Fibroblast of the aortic adventitia (primary cell): ENCODE measurements at regions not wholly inside any gene's neighbourhood (a gene's known extent, or its start where the extent isn't known, plus 50 kb on each side); places are given as distances from the start of the nearest gene placed in this dataset.

ENCODE experiments used
- DNase-seq: peaks from one replicate; pipeline ENCODE4 v3.0.0-alpha.2; 2010; ENCODE audit warnings: low read depth
- H3K4me3 ChIP-seq: 2 replicates; pipeline ENCODE4 v1.5.1; 2011; ENCODE audit warnings: low read depth, mild to moderate bottlenecking, control low read depth, low read length, moderate library complexity
- CTCF ChIP-seq: IDR thresholded peaks from 2 replicates; pipeline ENCODE4 v1.5.1; 2011; ENCODE audit warnings: mild to moderate bottlenecking, low read length, control low read depth, inconsistent platforms; ENCODE audit not compliant: insufficient read depth

GRCh38 chr16:63188086-63188771, 1152.0 kb upstream of the CDH8 start:
- TF ChIP-seq CTCF: no peak
- no peak for DNase-seq

GRCh38 chr16:63187638-63188037, 1151.4 kb upstream of the CDH8 start:
- no peak for TF ChIP-seq CTCF
- DNase-seq: no peak
- no peak overlapping the region for H3K4me3 ChIP-seq

More at GRCh38 chr16:63188086-63188771, 1152.0 kb upstream of the CDH8 start:
- no peak overlapping the region for H3K4me3 ChIP-seq

DNA sequence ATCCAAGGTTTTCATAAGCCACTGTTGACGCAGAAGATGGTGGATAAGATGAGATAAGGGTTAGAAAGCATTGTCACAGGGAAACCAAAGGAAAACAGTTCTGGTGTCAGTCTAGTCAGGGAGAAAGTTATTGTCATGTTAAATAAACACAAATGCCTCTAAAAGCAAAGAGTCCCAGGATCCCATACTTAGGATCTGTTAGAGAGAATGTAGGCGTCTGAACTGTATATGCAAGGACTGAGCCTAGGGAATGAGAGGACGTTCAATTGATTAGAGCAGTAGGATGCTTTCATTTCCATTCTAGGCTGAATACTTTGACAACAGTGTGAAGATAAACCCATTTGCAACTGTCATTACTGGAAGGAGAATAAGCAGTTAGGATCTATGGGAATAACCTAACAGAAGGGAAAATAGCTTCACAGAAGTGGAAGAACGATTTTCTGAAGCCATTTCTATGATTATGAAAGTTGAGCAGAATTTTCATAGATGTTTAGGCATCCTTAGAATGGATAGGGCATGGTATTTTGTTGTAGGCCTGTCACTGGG, 1149.1 kb upstream of the CDH8 start:
- no peak for DNase-seq
- H3K4me3 ChIP-seq: no peak overlapping the region
- TF ChIP-seq CTCF: no peak

GRCh38 chr16:63183743-63184142, 1147.5 kb upstream of the CDH8 start:
- no peak for TF ChIP-seq CTCF
- no peak overlapping the region for H3K4me3 ChIP-seq
- DNase-seq: no peak

GRCh38 chr16:63175313-63175712, 1139.1 kb upstream of the CDH8 start:
- TF ChIP-seq CTCF: no peak
- no peak for DNase-seq
- H3K4me3 ChIP-seq: no peak overlapping the region

GRCh38 chr16:63174801-63175200, 1138.6 kb upstream of the CDH8 start:
- no peak for DNase-seq
- H3K4me3 ChIP-seq: no peak overlapping the region
- TF ChIP-seq CTCF: no peak

DNA sequence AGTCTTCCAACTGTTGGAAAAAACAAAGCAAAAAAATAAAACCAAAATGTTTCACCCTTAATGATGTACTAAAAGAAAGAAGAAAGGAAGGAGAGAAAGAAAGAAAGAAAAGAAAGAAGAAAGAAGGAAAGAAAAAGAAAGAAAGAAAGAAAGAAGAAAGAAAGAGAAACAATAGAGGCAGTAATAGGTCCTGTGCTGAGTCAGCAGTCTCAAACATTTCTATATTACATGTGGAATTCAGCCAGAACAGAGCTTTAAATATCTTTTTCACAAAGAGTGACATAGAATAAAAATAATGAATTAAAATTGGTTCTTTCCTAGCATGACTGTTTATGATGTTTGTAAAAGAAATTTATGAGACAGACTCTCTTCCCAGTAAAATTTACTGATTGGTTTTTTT, 1135.3 kb upstream of the CDH8 start:
- no peak for DNase-seq
- H3K4me3 ChIP-seq: no peak overlapping the region
- TF ChIP-seq CTCF: no peak
